Immature natural killer cell (primary cell): ENCODE measurements at regions not wholly inside any gene's neighbourhood (a gene's known extent, or its start where the extent isn't known, plus 50 kb on each side); places are given as distances from the start of the nearest gene placed in this dataset.
"Not testable (repeated sequence)": the region's sequence is repeated elsewhere in the genome, so short reads cannot be mapped to it uniquely, and the experiment has no call there.

ENCODE experiments used
- DNase-seq, 3 donors: peaks; one replicate each; pipeline ENCODE4 v3.0.0; 2022; ENCODE audit warnings: mixed read lengths in 1 of 3
- H3K27ac Mint-ChIP-seq, 6 donors: one replicate each; pipeline ENCODE4 v1.8.0; 2020; ENCODE audit warnings: mixed read lengths in 6 of 6, mild to moderate bottlenecking in 5 of 6, inconsistent platforms in 4 of 6, moderate library complexity in 3 of 6
- H3K27me3 Mint-ChIP-seq, 3 donors: one replicate each; pipeline ENCODE4 v1.8.0; 2020 to 2021; ENCODE audit warnings: low read depth in 3 of 3, mild to moderate bottlenecking in 3 of 3, mixed read lengths in 3 of 3, moderate library complexity in 3 of 3, inconsistent platforms in 1 of 3
- H3K36me3 Mint-ChIP-seq, 3 donors: one replicate each; pipeline ENCODE4 v1.8.0; 2020; ENCODE audit warnings: mixed read lengths in 3 of 3, inconsistent platforms in 2 of 3, mild to moderate bottlenecking in 2 of 3
- H3K4me1 Mint-ChIP-seq, 2 donors: one replicate each; pipeline ENCODE4 v1.8.0; 2020; ENCODE audit warnings: inconsistent platforms in 2 of 2, mild to moderate bottlenecking in 2 of 2, mixed read lengths in 2 of 2, moderate library complexity in 1 of 2
- H3K4me3 Mint-ChIP-seq, 5 donors: one replicate each; pipeline ENCODE4 v1.8.0; 2020; ENCODE audit warnings: mild to moderate bottlenecking in 5 of 5, mixed read lengths in 5 of 5, inconsistent platforms in 3 of 5, moderate library complexity in 3 of 5
- H3K9me3 Mint-ChIP-seq, 6 donors: one replicate each; pipeline ENCODE4 v1.8.0; 2020; ENCODE audit warnings: mild to moderate bottlenecking in 6 of 6, mixed read lengths in 6 of 6, inconsistent platforms in 4 of 6, moderate library complexity in 3 of 6

GRCh38 chr12:128040971-128041370 lies 226.0 kb upstream of the TMEM132C start:
- Mint-ChIP-seq H3K9me3 (peaks cover 2 to 19% (median 5%) of the 10 kb centered on the region in 6 donors), H3K36me3 (no peaks in the 10 kb centered on the region), H3K4me1 (no peaks in the 10 kb centered on the region), H3K4me3 (no peak overlapping the region), H3K27ac (no peak overlapping the region), H3K27me3 (peaks cover 0 to 3% (median 0%) of the 10 kb centered on the region in 3 donors)
- no peak for DNase-seq

DNA sequence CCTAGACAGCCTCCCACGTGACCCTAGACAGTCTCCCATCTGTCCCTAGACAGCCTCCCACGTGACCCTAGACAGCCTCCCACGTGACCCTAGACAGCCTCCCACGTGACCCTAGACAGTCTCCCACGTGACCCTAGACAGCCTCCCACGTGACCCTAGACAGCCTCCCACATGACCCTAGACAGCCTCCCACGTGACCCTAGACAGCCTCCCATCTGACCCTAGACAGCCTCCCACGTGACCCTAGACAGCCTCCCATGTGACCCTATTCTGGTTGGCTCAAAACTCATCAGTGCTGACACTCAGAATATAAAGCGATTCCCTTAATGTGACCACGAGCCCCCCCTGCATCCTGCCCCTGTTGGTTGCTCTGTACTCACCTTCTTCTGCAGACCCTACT lies 224.7 kb upstream of the TMEM132C start:
- not testable (repeated sequence) for DNase-seq, H3K36me3 Mint-ChIP-seq, H3K4me1 Mint-ChIP-seq, H3K4me3 Mint-ChIP-seq, H3K27me3 Mint-ChIP-seq, H3K27ac Mint-ChIP-seq
- H3K9me3 Mint-ChIP-seq, result peaks cover 2 to 19% (median 5%) of the 10 kb centered on the region in 6 donors

- Mint-ChIP-seq H3K27ac (no peak overlapping the region), H3K4me3 (no peak overlapping the region), H3K36me3 (no peaks in the 10 kb centered on the region), H3K9me3 (peaks cover 2 to 19% (median 5%) of the 10 kb centered on the region in 6 donors), H3K4me1 (no peaks in the 10 kb centered on the region), H3K27me3 (peaks cover 0 to 3% (median 0%) of the 10 kb centered on the region in 3 donors)
- no peak for DNase-seq
Observed at GRCh38 chr12:128042825-128043224, 224.1 kb upstream of the TMEM132C start.

- H3K36me3 Mint-ChIP-seq, result no peaks in the 10 kb centered on the region
- no peak overlapping the region for H3K27ac Mint-ChIP-seq
- no peak for DNase-seq
- H3K4me1 Mint-ChIP-seq, result no peaks in the 10 kb centered on the region
- H3K4me3 Mint-ChIP-seq, result no peak overlapping the region
- H3K9me3 Mint-ChIP-seq, result peaks cover 2 to 19% (median 5%) of the 10 kb centered on the region in 6 donors
- H3K27me3 Mint-ChIP-seq, result peaks cover 0 to 3% (median 0%) of the 10 kb centered on the region in 3 donors
Observed at GRCh38 chr12:128043317-128043716, 223.7 kb upstream of the TMEM132C start.

DNA sequence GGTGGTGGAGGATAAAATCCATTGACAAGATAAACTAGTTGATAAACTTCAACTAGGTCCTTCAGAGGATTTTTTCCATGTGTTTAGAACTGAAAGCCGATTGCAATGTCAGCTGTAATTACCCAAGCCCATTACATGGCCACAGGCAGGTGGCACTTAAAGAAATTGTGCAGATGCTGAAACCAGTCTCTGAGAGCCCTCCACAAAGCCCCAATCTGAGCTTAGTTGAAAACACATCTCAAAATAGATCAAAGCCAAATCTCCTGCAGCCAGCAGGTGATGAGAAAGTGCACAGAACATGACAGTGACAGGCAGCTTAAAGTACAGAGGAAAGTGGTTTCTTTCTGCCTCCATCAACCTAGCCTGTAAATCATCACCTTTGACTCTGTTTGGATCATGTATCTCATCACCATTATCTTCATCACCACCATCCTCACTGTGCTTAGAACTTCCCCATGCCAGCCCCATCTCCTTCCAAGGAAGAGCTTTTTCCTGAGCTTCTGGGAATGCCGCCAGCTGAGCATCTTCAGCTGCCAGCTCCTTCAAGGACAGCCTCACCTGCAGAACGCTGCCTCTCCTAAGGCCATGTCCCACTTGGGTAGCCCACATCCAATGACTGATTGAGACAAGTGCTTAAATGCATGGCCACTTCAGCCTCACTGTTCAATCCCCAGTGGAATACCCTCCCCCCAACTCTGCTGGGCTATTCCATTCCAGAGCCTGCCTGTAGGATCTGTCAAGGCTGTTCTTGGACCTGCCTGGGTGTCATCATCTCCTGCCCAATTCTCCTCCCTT lies 219.5 kb upstream of the TMEM132C start:
- peaks cover 0 to 10% (median 7%) of the 10 kb centered on the region in 6 donors for H3K9me3 Mint-ChIP-seq
- H3K27me3 Mint-ChIP-seq, result peaks cover 0 to 2% (median 0%) of the 10 kb centered on the region in 3 donors
- H3K36me3 Mint-ChIP-seq, result no peaks in the 10 kb centered on the region
- H3K4me1 Mint-ChIP-seq, result no peaks in the 10 kb centered on the region
- DNase-seq, result no peak
- H3K4me3 Mint-ChIP-seq, result no peak overlapping the region
- H3K27ac Mint-ChIP-seq, result no peak overlapping the region

DNA sequence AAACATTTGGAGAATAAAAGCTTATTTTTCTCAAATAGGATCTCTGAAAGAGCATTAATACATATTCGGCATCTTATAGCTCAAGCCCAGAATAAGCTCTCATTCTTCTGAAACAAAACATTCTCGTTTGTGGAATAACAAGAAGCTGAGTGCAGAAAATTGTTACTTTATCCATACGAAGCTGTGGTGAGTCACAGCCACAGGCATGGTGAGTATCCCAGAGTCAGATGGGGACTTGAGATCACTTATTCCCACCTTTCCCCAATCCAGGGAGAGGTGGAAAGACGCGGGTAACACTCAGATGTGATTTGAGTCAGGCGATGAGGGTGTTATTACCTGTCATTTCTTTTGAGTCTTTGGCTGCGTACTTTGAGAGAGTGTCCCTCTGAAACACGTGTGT lies 214.6 kb upstream of the TMEM132C start:
- H3K9me3 Mint-ChIP-seq, result peaks cover 0 to 4% (median 0%) of the 10 kb centered on the region in 6 donors
- no peaks in the 10 kb centered on the region for H3K36me3 Mint-ChIP-seq
- H3K27ac Mint-ChIP-seq, result no peak overlapping the region
- peaks cover 0 to 2% (median 0%) of the 10 kb centered on the region in 3 donors for H3K27me3 Mint-ChIP-seq
- DNase-seq, result no peak
- H3K4me1 Mint-ChIP-seq, result no peaks in the 10 kb centered on the region
- H3K4me3 Mint-ChIP-seq, result no peak overlapping the region

DNA sequence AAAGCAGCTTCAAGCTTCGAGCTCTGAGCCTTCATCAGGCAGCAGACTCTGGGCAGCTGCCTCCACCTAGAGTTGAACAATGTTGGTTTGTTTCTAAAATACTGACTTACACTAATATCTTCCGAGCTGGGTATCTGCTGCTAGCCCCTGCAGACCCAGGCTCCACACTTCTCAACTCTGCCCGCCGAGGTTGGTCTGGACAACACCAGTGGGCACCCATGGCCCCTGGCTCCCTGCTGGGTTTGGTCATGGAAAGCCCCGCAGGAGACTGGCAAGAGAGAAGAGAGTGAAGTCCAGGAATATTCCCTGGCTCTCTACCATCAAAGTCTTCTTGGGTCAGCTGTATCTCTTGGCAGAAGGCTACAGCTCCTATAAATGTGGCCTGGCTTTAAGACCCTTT lies 214.2 kb upstream of the TMEM132C start:
- no peak for DNase-seq
- H3K9me3 Mint-ChIP-seq, result peaks cover 0 to 4% (median 0%) of the 10 kb centered on the region in 6 donors
- H3K27me3 Mint-ChIP-seq, result peaks cover 0 to 2% (median 0%) of the 10 kb centered on the region in 3 donors
- no peaks in the 10 kb centered on the region for H3K36me3 Mint-ChIP-seq
- no peak overlapping the region for H3K4me3 Mint-ChIP-seq
- H3K27ac Mint-ChIP-seq, result no peak overlapping the region
- no peaks in the 10 kb centered on the region for H3K4me1 Mint-ChIP-seq

DNA sequence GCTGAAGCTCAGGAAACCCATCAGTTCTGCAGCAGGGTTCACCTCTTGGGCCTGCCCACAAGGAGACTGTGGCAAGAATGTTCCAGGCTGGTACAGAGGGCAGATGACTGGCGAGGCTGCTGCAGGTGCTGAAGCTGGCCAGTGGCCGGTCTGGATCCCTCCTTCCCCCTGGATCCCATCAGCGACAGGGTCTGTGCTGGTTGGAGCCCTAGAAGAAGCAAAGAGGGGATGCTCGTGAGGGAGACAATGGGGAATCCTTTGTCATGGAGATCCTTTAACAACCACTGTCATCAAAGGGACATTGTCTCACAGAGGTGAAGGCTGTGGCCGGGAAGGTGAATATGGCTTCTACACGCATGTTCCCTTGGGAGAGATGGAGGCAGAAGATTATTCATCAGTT lies 211.4 kb upstream of the TMEM132C start:
- no peaks in the 10 kb centered on the region for H3K9me3 Mint-ChIP-seq
- H3K27me3 Mint-ChIP-seq, result peaks cover 0 to 2% (median 0%) of the 10 kb centered on the region in 3 donors
- H3K4me3 Mint-ChIP-seq, result no peak overlapping the region
- no peaks in the 10 kb centered on the region for H3K4me1 Mint-ChIP-seq
- no peaks in the 10 kb centered on the region for H3K36me3 Mint-ChIP-seq
- DNase-seq, result no peak
- H3K27ac Mint-ChIP-seq, result no peak overlapping the region

DNA sequence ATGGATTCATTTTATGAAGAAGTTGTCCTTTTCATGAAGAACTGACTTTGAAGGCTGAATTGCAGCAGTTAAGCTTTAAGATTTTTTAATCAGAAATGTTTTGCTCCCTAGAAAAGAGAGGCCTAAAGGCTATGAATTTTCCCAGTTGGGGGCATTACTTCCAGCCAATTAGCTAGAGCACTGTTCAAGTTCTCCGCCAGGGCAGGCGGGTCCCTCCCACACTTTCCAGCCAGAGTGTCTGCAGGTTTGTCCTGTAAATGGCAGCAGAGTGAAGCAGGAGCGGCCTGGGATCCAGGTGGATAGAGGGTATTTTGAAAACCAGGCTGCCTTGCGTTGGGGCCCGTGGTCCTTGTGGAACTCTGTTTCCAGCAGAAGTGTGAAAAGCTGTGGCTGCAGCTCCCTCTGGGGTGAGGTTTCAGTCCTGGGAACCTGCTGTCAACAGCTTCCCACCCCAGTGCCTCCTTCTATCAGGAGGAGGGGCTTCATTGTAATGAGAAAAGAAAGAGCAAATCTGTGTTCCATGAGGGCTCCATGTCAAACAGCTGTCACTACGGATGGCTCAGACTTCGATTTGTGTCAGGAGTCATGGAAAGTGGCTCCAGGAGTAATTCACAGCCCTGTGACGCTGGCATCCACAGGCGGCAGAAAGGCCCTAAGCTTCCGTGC lies 210.7 kb upstream of the TMEM132C start:
- no peak for DNase-seq
- Mint-ChIP-seq H3K4me1 (no peaks in the 10 kb centered on the region), H3K27ac (no peak overlapping the region), H3K36me3 (no peaks in the 10 kb centered on the region), H3K27me3 (peaks cover 0 to 2% (median 0%) of the 10 kb centered on the region in 3 donors), H3K9me3 (no peaks in the 10 kb centered on the region), H3K4me3 (no peak overlapping the region)

DNA sequence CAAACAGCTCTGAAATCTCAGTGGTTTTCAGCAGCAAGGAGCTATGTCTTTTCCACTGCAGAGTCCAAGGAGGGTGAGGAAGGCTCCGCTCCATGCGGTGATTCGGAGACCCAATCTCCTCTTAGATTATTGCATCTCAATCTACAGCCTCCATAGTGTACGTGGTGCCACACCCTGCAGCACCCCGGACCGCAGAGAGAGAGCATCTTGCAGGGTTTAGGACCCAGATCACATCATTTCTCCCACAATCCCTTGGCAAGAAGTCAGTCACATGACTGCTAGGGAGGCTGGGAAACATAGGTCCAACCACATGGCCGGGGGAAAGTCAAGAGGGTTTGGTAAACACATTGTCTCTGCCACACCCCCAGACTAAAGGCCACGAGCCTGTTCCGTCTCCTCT lies 209.4 kb upstream of the TMEM132C start:
- no peak for DNase-seq
- Mint-ChIP-seq H3K4me1 (no peaks in the 10 kb centered on the region), H3K36me3 (no peaks in the 10 kb centered on the region)

DNA sequence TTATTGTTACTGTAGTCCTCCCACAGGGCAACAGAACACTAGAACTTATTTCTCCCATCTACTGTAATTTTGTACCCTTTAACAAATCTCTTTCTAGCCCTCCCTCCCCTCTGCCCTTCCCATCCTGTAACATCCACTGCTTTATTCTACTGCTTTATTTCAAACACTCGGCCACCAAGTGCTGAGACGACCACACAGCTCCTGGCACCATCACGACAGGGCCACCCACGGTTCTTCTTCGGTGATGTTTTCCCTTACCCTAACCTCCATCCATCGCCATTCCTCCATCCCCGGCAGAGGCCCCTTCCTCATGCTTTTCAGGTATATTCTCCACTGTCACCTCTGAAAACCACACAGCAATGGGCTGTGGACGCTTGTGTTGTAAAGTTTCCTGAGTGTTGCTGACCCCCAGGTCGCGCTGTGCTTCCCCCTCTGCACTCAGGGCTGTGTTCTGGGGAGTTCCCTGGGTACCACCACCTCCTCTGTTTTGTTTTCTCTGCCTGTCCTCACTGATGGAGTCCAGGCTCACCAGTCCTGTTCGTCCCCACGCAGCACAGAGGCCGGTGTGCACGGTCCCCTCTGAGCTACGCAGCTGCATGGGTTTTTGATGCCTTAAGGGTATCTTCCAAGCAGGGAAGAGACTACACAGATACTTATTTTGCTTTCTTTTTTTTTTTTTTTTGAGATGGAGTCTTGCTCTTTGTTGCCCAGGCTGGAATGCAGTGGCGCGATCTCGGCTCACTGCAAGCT lies 207.2 kb upstream of the TMEM132C start:
- no peaks in the 10 kb centered on the region for H3K4me1 Mint-ChIP-seq
- no peak overlapping the region for H3K4me3 Mint-ChIP-seq
- DNase-seq, result no peak
- H3K9me3 Mint-ChIP-seq, result no peaks in the 10 kb centered on the region
- H3K27ac Mint-ChIP-seq, result no peak overlapping the region
- H3K27me3 Mint-ChIP-seq, result peaks cover 0 to 2% (median 0%) of the 10 kb centered on the region in 3 donors
- H3K36me3 Mint-ChIP-seq, result no peaks in the 10 kb centered on the region

More for the DNA sequence above, 209.4 kb upstream of the TMEM132C start:
- peaks cover 0 to 2% (median 0%) of the 10 kb centered on the region in 3 donors for H3K27me3 Mint-ChIP-seq
- no peak overlapping the region for H3K4me3 Mint-ChIP-seq
- no peaks in the 10 kb centered on the region for H3K9me3 Mint-ChIP-seq
- no peak overlapping the region for H3K27ac Mint-ChIP-seq

DNA sequence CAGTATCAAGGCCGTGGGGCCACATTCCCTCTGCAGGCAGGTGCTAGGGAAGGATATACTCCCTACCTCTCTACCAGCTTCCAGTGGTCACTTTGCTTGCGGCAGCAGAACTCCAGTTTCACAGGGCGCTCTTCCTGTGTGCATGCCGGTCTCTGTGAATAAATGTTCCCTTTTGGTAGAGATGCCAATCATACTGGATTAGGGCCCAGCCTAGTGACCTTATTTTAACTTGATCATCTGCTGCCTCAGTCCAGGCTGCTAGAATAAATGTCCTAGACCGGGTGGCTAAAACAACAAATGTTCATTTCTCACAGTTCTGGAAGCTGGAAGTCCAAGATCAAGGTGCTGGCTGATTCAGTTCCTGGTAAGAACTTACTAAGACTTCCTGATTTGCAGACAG lies 198.8 kb upstream of the TMEM132C start:
- no peaks in the 10 kb centered on the region for H3K36me3 Mint-ChIP-seq
- no peaks in the 10 kb centered on the region for H3K9me3 Mint-ChIP-seq
- DNase-seq, result no peak
- H3K27me3 Mint-ChIP-seq, result peaks cover 0 to 5% (median 0%) of the 10 kb centered on the region in 3 donors
- H3K27ac Mint-ChIP-seq, result no peak overlapping the region
- no peaks in the 10 kb centered on the region for H3K4me1 Mint-ChIP-seq
- no peak overlapping the region for H3K4me3 Mint-ChIP-seq

GRCh38 chr12:128069359-128069997 lies 197.5 kb upstream of the TMEM132C start:
- H3K27me3 Mint-ChIP-seq, result peaks cover 0 to 7% (median 0%) of the 10 kb centered on the region in 3 donors
- no peak for DNase-seq
- H3K27ac Mint-ChIP-seq, result no peak overlapping the region
- H3K4me3 Mint-ChIP-seq, result no peak overlapping the region
- H3K36me3 Mint-ChIP-seq, result no peaks in the 10 kb centered on the region
- H3K4me1 Mint-ChIP-seq, result no peaks in the 10 kb centered on the region
- no peaks in the 10 kb centered on the region for H3K9me3 Mint-ChIP-seq
